GM23338 (cell line): ENCODE measurements at regions not wholly inside any gene's neighbourhood (a gene's known extent, or its start where the extent isn't known, plus 50 kb on each side); places are given as distances from the start of the nearest gene placed in this dataset.

ENCODE experiments used
- ATAC-seq: fragments of 200-7000 bp; cut with Tn5 transposase; 3 replicates; pipeline ENCODE4 v1.9.1; 2020
- DNase-seq: peaks from one replicate; pipeline ENCODE4 v3.0.0-alpha.2; 2015; ENCODE audit warnings: low spot score
- H2AFZ ChIP-seq: fragments of 200-600 bp; sonication (generic); 2 replicates; pipeline ENCODE4 v1.8.0; 2016; ENCODE audit warnings: antibody characterized with exemption, mild to moderate bottlenecking, moderate library complexity
- H3F3A ChIP-seq: fragments of 200-600 bp; sonication (generic); replicated peaks from 2 replicates; pipeline ENCODE4 v1.8.0; 2017; ENCODE audit warnings: antibody characterized with exemption, mixed run types, low read depth
- H3K27ac ChIP-seq: fragments of 200-600 bp; sonication (generic); 2 replicates; pipeline ENCODE4 v1.6.1; 2016; ENCODE audit warnings: low read depth
- H3K27me3 ChIP-seq: fragments of 200-600 bp; sonication (generic); 2 replicates; pipeline ENCODE4 v1.8.0; 2016; ENCODE audit warnings: mild to moderate bottlenecking, mixed run types, moderate library complexity; ENCODE audit not compliant: insufficient read depth
- H3K36me3 ChIP-seq: fragments of 200-600 bp; sonication (generic); 2 replicates; pipeline ENCODE4 v1.8.0; 2016; ENCODE audit warnings: mild to moderate bottlenecking; ENCODE audit not compliant: insufficient read depth
- H3K4me1 ChIP-seq: fragments of 200-600 bp; sonication (generic); 2 replicates; pipeline ENCODE4 v1.8.0; 2016; ENCODE audit warnings: mild to moderate bottlenecking, moderate library complexity; ENCODE audit not compliant: insufficient read depth
- H3K4me2 ChIP-seq: fragments of 200-600 bp; sonication (generic); 2 replicates; pipeline ENCODE4 v1.7.1; 2017; ENCODE audit warnings: mixed run types
- H3K4me3 ChIP-seq: fragments of 200-600 bp; sonication (generic); 2 replicates; pipeline ENCODE4 v1.6.1; 2016; ENCODE audit warnings: mixed run types
- H3K79me2 ChIP-seq: fragments of 200-600 bp; sonication (generic); replicated peaks from 2 replicates; pipeline ENCODE4 v1.8.0; 2017; ENCODE audit warnings: mild to moderate bottlenecking; ENCODE audit not compliant: insufficient read depth
- H3K9me2 ChIP-seq: fragments of 200-600 bp; sonication (generic); 2 replicates; pipeline ENCODE4 v1.8.0; 2017; ENCODE audit not compliant: insufficient read depth
- H4K20me1 ChIP-seq: fragments of 200-600 bp; sonication (generic); replicated peaks from 2 replicates; pipeline ENCODE4 v1.8.0; 2017; ENCODE audit warnings: mild to moderate bottlenecking; ENCODE audit not compliant: insufficient read depth
- H3K27ac Mint-ChIP-seq: 2 replicates; pipeline ENCODE4 v1.8.0; 2020; ENCODE audit warnings: inconsistent platforms, mild to moderate bottlenecking, moderate library complexity, mixed read lengths
- H3K27me3 Mint-ChIP-seq: 3 replicates; pipeline ENCODE4 v1.8.0; 2022; ENCODE audit warnings: low read depth, mild to moderate bottlenecking, moderate library complexity, mixed read lengths, inconsistent platforms; ENCODE audit not compliant: insufficient read depth, poor library complexity
- H3K36me3 Mint-ChIP-seq: 3 replicates; pipeline ENCODE4 v1.8.0; 2021; ENCODE audit warnings: low read depth, mild to moderate bottlenecking, inconsistent platforms, moderate library complexity, mixed read lengths
- H3K4me1 Mint-ChIP-seq: 3 replicates; pipeline ENCODE4 v1.8.0; 2020; ENCODE audit warnings: mild to moderate bottlenecking, inconsistent platforms, mixed read lengths
- H3K4me3 Mint-ChIP-seq: 3 replicates; pipeline ENCODE4 v1.8.0; 2021; ENCODE audit warnings: moderate library complexity, mild to moderate bottlenecking, inconsistent platforms, mixed read lengths
- H3K9me3 Mint-ChIP-seq: 3 replicates; pipeline ENCODE4 v1.8.0; 2020; ENCODE audit warnings: moderate library complexity, mild to moderate bottlenecking, inconsistent platforms, mixed read lengths
- CREB1 ChIP-seq: fragments of 250-450 bp; sonication (Bioruptor Pico); IDR thresholded peaks from 2 replicates; pipeline ENCODE4 v1.5.0; 2020; ENCODE audit warnings: low read depth, mild to moderate bottlenecking, moderate library complexity
- EZH2 ChIP-seq: fragments of 200-600 bp; sonication (generic); IDR thresholded peaks from one replicate; pipeline ENCODE4 v1.8.0; 2017; ENCODE audit warnings: antibody characterized with exemption, mild to moderate bottlenecking, low read depth; ENCODE audit not compliant: unreplicated experiment
- EZH2phosphoT487 ChIP-seq: fragments of 200-600 bp; sonication (generic); IDR thresholded peaks from one replicate; pipeline ENCODE4 v1.8.1; 2018; ENCODE audit warnings: antibody characterized with exemption; ENCODE audit not compliant: unreplicated experiment
- JUNB ChIP-seq: IDR thresholded peaks from one replicate; pipeline ENCODE4 v1.6.1; 2016; ENCODE audit warnings: antibody characterized with exemption; ENCODE audit not compliant: unreplicated experiment
- NANOG ChIP-seq: IDR thresholded peaks from 2 replicates; pipeline ENCODE4 v1.6.1; 2016; ENCODE audit warnings: antibody characterized with exemption, borderline replicate concordance
- POLR2AphosphoS5 ChIP-seq: IDR thresholded peaks from 2 replicates; pipeline ENCODE4 v1.6.1; 2016; ENCODE audit warnings: antibody characterized with exemption, low read depth
- STAT1 ChIP-seq: IDR thresholded peaks from one replicate; pipeline ENCODE4 v1.6.1; 2016; ENCODE audit warnings: antibody characterized with exemption; ENCODE audit not compliant: unreplicated experiment
- ZNF114 ChIP-seq: fragments of 250-450 bp; sonication (Bioruptor Pico); IDR thresholded peaks from 2 replicates; pipeline ENCODE4 v1.5.0; 2020; ENCODE audit warnings: mild to moderate bottlenecking, moderate library complexity
- ZNF331 ChIP-seq: fragments of 250-450 bp; sonication (Bioruptor Pico); IDR thresholded peaks from 2 replicates; pipeline ENCODE4 v1.5.0; 2020; ENCODE audit warnings: low read depth, mild to moderate bottlenecking, moderate library complexity
- ZNF462 ChIP-seq: fragments of 250-450 bp; sonication (Bioruptor Pico); IDR thresholded peaks from 2 replicates; pipeline ENCODE4 v1.5.0; 2020; ENCODE audit warnings: mild to moderate bottlenecking, moderate library complexity
- TF ChIP-seq, protein P1 (sequence below), 2 experiments: fragments of 200-600 bp in 1 of 2; sonication (generic) in 1 of 2; conservative IDR thresholded peaks; 2 replicates each; pipeline versions ENCODE4 v1.5.1 to v1.6.1; 2016 to 2017; ENCODE audit warnings: antibody characterized with exemption in 2 of 2, low read depth in 2 of 2, mild to moderate bottlenecking in 2 of 2, moderate library complexity in 1 of 2
- TF ChIP-seq, protein P2 (sequence below): IDR thresholded peaks from one replicate; pipeline ENCODE4 v1.6.1; 2018; ENCODE audit warnings: antibody characterized with exemption; ENCODE audit not compliant: unreplicated experiment
- TF ChIP-seq, protein P3 (sequence below): IDR thresholded peaks from 2 replicates; pipeline ENCODE4 v1.6.1; 2016; ENCODE audit warnings: antibody characterized with exemption

GRCh38 chrX:69291116-69291515 lies 125.9 kb upstream of the PJA1 start:
- H3K4me3 Mint-ChIP-seq = no peak overlapping the region
- ATAC-seq (no peak), DNase-seq (no peak)
- H3K27ac Mint-ChIP-seq = no peak overlapping the region
- Histone ChIP-seq H3K36me3 (no peaks in the 10 kb centered on the region), H2AFZ (no peak overlapping the region), H4K20me1 (no peaks in the 10 kb centered on the region), H3K4me2 (no peak overlapping the region), H3K27me3 (peaks cover 12% of the 10 kb centered on the region; the same call in 1 of the 2 replicates), H3K79me2 (no peaks in the 10 kb centered on the region), H3K9me2 (no peaks in the 10 kb centered on the region), H3K27ac (no peak overlapping the region), H3F3A (no peaks in the 10 kb centered on the region), H3K4me3 (no peak overlapping the region), H3K4me1 (no peaks in the 10 kb centered on the region)
- TF ChIP-seq, protein P1, sequence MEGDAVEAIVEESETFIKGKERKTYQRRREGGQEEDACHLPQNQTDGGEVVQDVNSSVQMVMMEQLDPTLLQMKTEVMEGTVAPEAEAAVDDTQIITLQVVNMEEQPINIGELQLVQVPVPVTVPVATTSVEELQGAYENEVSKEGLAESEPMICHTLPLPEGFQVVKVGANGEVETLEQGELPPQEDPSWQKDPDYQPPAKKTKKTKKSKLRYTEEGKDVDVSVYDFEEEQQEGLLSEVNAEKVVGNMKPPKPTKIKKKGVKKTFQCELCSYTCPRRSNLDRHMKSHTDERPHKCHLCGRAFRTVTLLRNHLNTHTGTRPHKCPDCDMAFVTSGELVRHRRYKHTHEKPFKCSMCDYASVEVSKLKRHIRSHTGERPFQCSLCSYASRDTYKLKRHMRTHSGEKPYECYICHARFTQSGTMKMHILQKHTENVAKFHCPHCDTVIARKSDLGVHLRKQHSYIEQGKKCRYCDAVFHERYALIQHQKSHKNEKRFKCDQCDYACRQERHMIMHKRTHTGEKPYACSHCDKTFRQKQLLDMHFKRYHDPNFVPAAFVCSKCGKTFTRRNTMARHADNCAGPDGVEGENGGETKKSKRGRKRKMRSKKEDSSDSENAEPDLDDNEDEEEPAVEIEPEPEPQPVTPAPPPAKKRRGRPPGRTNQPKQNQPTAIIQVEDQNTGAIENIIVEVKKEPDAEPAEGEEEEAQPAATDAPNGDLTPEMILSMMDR (conservative IDR thresholded peaks at IDR 0.05; ENCODE audit: low read depth in 2 of 2) = no peak
- TF ChIP-seq NANOG (no peak), EZH2phosphoT487 (no peak), CREB1 (no peak), JUNB (no peak), ZNF114 (CRISPR knock-in tag) (no peak), EZH2 (no peak), ZNF331 (CRISPR knock-in tag) (no peak), ZNF462 (no peak), STAT1 (no peak), POLR2AphosphoS5 (no peak)
- TF ChIP-seq, protein P2, sequence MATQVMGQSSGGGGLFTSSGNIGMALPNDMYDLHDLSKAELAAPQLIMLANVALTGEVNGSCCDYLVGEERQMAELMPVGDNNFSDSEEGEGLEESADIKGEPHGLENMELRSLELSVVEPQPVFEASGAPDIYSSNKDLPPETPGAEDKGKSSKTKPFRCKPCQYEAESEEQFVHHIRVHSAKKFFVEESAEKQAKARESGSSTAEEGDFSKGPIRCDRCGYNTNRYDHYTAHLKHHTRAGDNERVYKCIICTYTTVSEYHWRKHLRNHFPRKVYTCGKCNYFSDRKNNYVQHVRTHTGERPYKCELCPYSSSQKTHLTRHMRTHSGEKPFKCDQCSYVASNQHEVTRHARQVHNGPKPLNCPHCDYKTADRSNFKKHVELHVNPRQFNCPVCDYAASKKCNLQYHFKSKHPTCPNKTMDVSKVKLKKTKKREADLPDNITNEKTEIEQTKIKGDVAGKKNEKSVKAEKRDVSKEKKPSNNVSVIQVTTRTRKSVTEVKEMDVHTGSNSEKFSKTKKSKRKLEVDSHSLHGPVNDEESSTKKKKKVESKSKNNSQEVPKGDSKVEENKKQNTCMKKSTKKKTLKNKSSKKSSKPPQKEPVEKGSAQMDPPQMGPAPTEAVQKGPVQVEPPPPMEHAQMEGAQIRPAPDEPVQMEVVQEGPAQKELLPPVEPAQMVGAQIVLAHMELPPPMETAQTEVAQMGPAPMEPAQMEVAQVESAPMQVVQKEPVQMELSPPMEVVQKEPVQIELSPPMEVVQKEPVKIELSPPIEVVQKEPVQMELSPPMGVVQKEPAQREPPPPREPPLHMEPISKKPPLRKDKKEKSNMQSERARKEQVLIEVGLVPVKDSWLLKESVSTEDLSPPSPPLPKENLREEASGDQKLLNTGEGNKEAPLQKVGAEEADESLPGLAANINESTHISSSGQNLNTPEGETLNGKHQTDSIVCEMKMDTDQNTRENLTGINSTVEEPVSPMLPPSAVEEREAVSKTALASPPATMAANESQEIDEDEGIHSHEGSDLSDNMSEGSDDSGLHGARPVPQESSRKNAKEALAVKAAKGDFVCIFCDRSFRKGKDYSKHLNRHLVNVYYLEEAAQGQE = no peak
- TF ChIP-seq, protein P3, sequence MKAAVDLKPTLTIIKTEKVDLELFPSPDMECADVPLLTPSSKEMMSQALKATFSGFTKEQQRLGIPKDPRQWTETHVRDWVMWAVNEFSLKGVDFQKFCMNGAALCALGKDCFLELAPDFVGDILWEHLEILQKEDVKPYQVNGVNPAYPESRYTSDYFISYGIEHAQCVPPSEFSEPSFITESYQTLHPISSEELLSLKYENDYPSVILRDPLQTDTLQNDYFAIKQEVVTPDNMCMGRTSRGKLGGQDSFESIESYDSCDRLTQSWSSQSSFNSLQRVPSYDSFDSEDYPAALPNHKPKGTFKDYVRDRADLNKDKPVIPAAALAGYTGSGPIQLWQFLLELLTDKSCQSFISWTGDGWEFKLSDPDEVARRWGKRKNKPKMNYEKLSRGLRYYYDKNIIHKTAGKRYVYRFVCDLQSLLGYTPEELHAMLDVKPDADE = no peak
- H3K4me1 Mint-ChIP-seq = peaks cover 18% of the 10 kb centered on the region; the same call in 2 of the 3 replicates
- H3K9me3 Mint-ChIP-seq = no peaks in the 10 kb centered on the region
- no peaks in the 10 kb centered on the region for H3K36me3 Mint-ChIP-seq
- H3K27me3 Mint-ChIP-seq = peaks cover 8% of the 10 kb centered on the region
